Muscle layer of colon (tissue), 2 donors: ENCODE measurements at regions not wholly inside any gene's neighbourhood (a gene's known extent, or its start where the extent isn't known, plus 50 kb on each side); places are given as distances from the start of the nearest gene placed in this dataset.
"Not testable (repeated sequence)": the region's sequence is repeated elsewhere in the genome, so short reads cannot be mapped to it uniquely, and the experiment has no call there.

Source experiments
- H3K27ac ChIP-seq: one replicate; pipeline ENCODE4 v1.7.0; 2013; ENCODE audit warnings: low read depth, mild to moderate bottlenecking, low read length, moderate library complexity
- H3K27me3 ChIP-seq, 2 donors: one replicate each; pipeline ENCODE4 v1.7.0; 2013; ENCODE audit warnings: low read length in 2 of 2, mild to moderate bottlenecking in 2 of 2; ENCODE audit not compliant: insufficient read depth in 2 of 2, control insufficient read depth in 1 of 2
- H3K36me3 ChIP-seq: one replicate; pipeline ENCODE4 v1.7.0; 2013; ENCODE audit warnings: mild to moderate bottlenecking, low read length; ENCODE audit not compliant: insufficient read depth
- H3K4me1 ChIP-seq: one replicate; pipeline ENCODE4 v1.7.0; 2013; ENCODE audit warnings: mild to moderate bottlenecking, low read length; ENCODE audit not compliant: insufficient read depth
- H3K4me3 ChIP-seq, 2 donors: one replicate each; pipeline ENCODE4 v1.7.0; 2013; ENCODE audit warnings: low read length in 2 of 2, low read depth in 1 of 2, mild to moderate bottlenecking in 1 of 2, moderate library complexity in 1 of 2
- H3K9ac ChIP-seq: one replicate; pipeline ENCODE4 v1.7.0; 2013; ENCODE audit warnings: low read length
- H3K9me3 ChIP-seq: one replicate; pipeline ENCODE4 v1.7.0; 2013; ENCODE audit warnings: mild to moderate bottlenecking, low read length
- donor health status: abdominal sarcoma.
- donor health status: Adenocarcinoma of cecum.

GRCh38 chr14:47917344-47917954 is 242.0 kb upstream of the MDGA2 start:
- no peak overlapping the region for H3K4me3 ChIP-seq
- H3K27ac ChIP-seq: no peak overlapping the region
- no peaks in the 10 kb centered on the region for H3K4me1 ChIP-seq
- no peaks in the 10 kb centered on the region for H3K27me3 ChIP-seq
- H3K9ac ChIP-seq: no peak overlapping the region
- no peaks in the 10 kb centered on the region for H3K36me3 ChIP-seq
- no peaks in the 10 kb centered on the region for H3K9me3 ChIP-seq

GRCh38 chr14:47901141-47901540 is 225.7 kb upstream of the MDGA2 start:
- H3K36me3 ChIP-seq: not testable (repeated sequence)

GRCh38 chr14:47899685-47900084 is 224.3 kb upstream of the MDGA2 start:
- no peak overlapping the region for H3K27ac ChIP-seq

More at GRCh38 chr14:47901141-47901540, 225.7 kb upstream of the MDGA2 start:
- H3K4me1 ChIP-seq, H3K27ac ChIP-seq, H3K9me3 ChIP-seq, H3K27me3 ChIP-seq, H3K9ac ChIP-seq, H3K4me3 ChIP-seq: not testable (repeated sequence)

GRCh38 chr14:47874350-47874749 is 198.9 kb upstream of the MDGA2 start:
- Histone ChIP-seq H3K4me3 (no peak overlapping the region), H3K4me1 (no peaks in the 10 kb centered on the region), H3K9me3 (no peaks in the 10 kb centered on the region), H3K9ac (no peak overlapping the region), H3K27ac (no peak overlapping the region), H3K27me3 (no peaks in the 10 kb centered on the region), H3K36me3 (no peaks in the 10 kb centered on the region)

More at GRCh38 chr14:47899685-47900084, 224.3 kb upstream of the MDGA2 start:
- H3K4me1 ChIP-seq: no peaks in the 10 kb centered on the region
- H3K36me3 ChIP-seq: no peaks in the 10 kb centered on the region
- no peaks in the 10 kb centered on the region for H3K27me3 ChIP-seq
- no peak overlapping the region for H3K4me3 ChIP-seq
- no peak overlapping the region for H3K9ac ChIP-seq
- no peaks in the 10 kb centered on the region for H3K9me3 ChIP-seq

GRCh38 chr14:47872588-47872987 is 197.2 kb upstream of the MDGA2 start:
- Histone ChIP-seq H3K4me1 (no peaks in the 10 kb centered on the region), H3K36me3 (no peaks in the 10 kb centered on the region), H3K27ac (no peak overlapping the region), H3K9me3 (no peaks in the 10 kb centered on the region), H3K4me3 (no peak overlapping the region), H3K27me3 (no peaks in the 10 kb centered on the region), H3K9ac (no peak overlapping the region)

- no peak overlapping the region for H3K4me3 ChIP-seq
Observed at GRCh38 chr14:47863441-47863840, 188.0 kb upstream of the MDGA2 start.

GRCh38 chr14:47857646-47858045 is 182.2 kb upstream of the MDGA2 start:
- H3K36me3 ChIP-seq: no peaks in the 10 kb centered on the region
- H3K27ac ChIP-seq: no peak overlapping the region
- no peak overlapping the region for H3K9ac ChIP-seq
- no peaks in the 10 kb centered on the region for H3K27me3 ChIP-seq
- no peaks in the 10 kb centered on the region for H3K4me1 ChIP-seq
- no peaks in the 10 kb centered on the region for H3K9me3 ChIP-seq
- H3K4me3 ChIP-seq: no peak overlapping the region

More at GRCh38 chr14:47863441-47863840, 188.0 kb upstream of the MDGA2 start:
- no peaks in the 10 kb centered on the region for H3K4me1 ChIP-seq
- H3K36me3 ChIP-seq: no peaks in the 10 kb centered on the region
- no peaks in the 10 kb centered on the region for H3K27me3 ChIP-seq
- no peak overlapping the region for H3K9ac ChIP-seq
- no peak overlapping the region for H3K27ac ChIP-seq
- no peaks in the 10 kb centered on the region for H3K9me3 ChIP-seq

- Histone ChIP-seq H3K4me1 (no peaks in the 10 kb centered on the region), H3K9me3 (no peaks in the 10 kb centered on the region), H3K27me3 (no peaks in the 10 kb centered on the region), H3K27ac (no peak overlapping the region), H3K4me3 (no peak overlapping the region), H3K36me3 (no peaks in the 10 kb centered on the region), H3K9ac (no peak overlapping the region)
Observed at GRCh38 chr14:47852278-47852677, 176.9 kb upstream of the MDGA2 start.

GRCh38 chr14:47846008-47846407 is 170.6 kb upstream of the MDGA2 start:
- Histone ChIP-seq H3K27me3 (no peaks in the 10 kb centered on the region), H3K4me3 (no peak overlapping the region), H3K36me3 (no peaks in the 10 kb centered on the region), H3K9ac (no peak overlapping the region), H3K27ac (no peak overlapping the region), H3K4me1 (no peaks in the 10 kb centered on the region), H3K9me3 (no peaks in the 10 kb centered on the region)

GRCh38 chr14:47843236-47843635 is 167.8 kb upstream of the MDGA2 start:
- Histone ChIP-seq H3K27me3 (no peaks in the 10 kb centered on the region), H3K9me3 (no peaks in the 10 kb centered on the region), H3K27ac (no peak overlapping the region), H3K4me1 (no peaks in the 10 kb centered on the region), H3K9ac (no peak overlapping the region), H3K36me3 (no peaks in the 10 kb centered on the region), H3K4me3 (no peak overlapping the region)

GRCh38 chr14:47833011-47833410 is 157.6 kb upstream of the MDGA2 start:
- H3K4me3 ChIP-seq: no peak overlapping the region
- no peaks in the 10 kb centered on the region for H3K36me3 ChIP-seq
- H3K27me3 ChIP-seq: no peaks in the 10 kb centered on the region
- no peak overlapping the region for H3K9ac ChIP-seq
- H3K9me3 ChIP-seq: no peaks in the 10 kb centered on the region
- no peak overlapping the region for H3K27ac ChIP-seq
- no peaks in the 10 kb centered on the region for H3K4me1 ChIP-seq

GRCh38 chr14:47826809-47827208 is 151.4 kb upstream of the MDGA2 start:
- Histone ChIP-seq H3K36me3 (no peaks in the 10 kb centered on the region), H3K27me3 (no peaks in the 10 kb centered on the region), H3K4me1 (no peaks in the 10 kb centered on the region), H3K27ac (no peak overlapping the region), H3K9me3 (no peaks in the 10 kb centered on the region), H3K9ac (no peak overlapping the region), H3K4me3 (no peak overlapping the region)
